H9 (cell line): ENCODE measurements at regions not wholly inside any gene's neighbourhood (a gene's known extent, or its start where the extent isn't known, plus 50 kb on each side); places are given as distances from the start of the nearest gene placed in this dataset.

Experiments used
- DNase-seq: peaks from one replicate; pipeline ENCODE4 v3.0.0-alpha.2; 2017
- H2AFZ ChIP-seq: one replicate; pipeline ENCODE4 v1.6.1; 2013; ENCODE audit warnings: mild to moderate bottlenecking, low read length, control low read depth, moderate library complexity
- H2AK5ac ChIP-seq: 2 replicates; pipeline ENCODE4 v1.6.1; 2013; ENCODE audit warnings: low read length, control low read depth, mixed read lengths; ENCODE audit not compliant: insufficient read length
- H2BK120ac ChIP-seq: one replicate; pipeline ENCODE4 v1.6.1; 2013; ENCODE audit warnings: low read depth, mild to moderate bottlenecking, low read length, control low read depth, inconsistent platforms; ENCODE audit not compliant: poor library complexity, severe bottlenecking
- H2BK12ac ChIP-seq: 2 replicates; pipeline ENCODE4 v1.6.1; 2013; ENCODE audit warnings: low read length, control low read depth, mixed read lengths, low read depth; ENCODE audit not compliant: insufficient read length
- H2BK15ac ChIP-seq: 2 replicates; pipeline ENCODE4 v1.6.1; 2013; ENCODE audit warnings: low read depth, low read length, control low read depth
- H2BK20ac ChIP-seq: one replicate; pipeline ENCODE4 v1.6.1; 2013; ENCODE audit warnings: low read depth, mild to moderate bottlenecking, low read length, control low read depth, inconsistent platforms; ENCODE audit not compliant: poor library complexity, severe bottlenecking
- H2BK5ac ChIP-seq: 2 replicates; pipeline ENCODE4 v1.6.1; 2013; ENCODE audit warnings: low read length, control low read depth, mixed read lengths; ENCODE audit not compliant: insufficient read length
- H3K14ac ChIP-seq: 2 replicates; pipeline ENCODE4 v1.6.1; 2013; ENCODE audit warnings: low read length, control low read depth; ENCODE audit not compliant: insufficient read depth
- H3K18ac ChIP-seq: 2 replicates; pipeline ENCODE4 v1.6.1; 2013; ENCODE audit warnings: low read depth, mild to moderate bottlenecking, mixed read lengths, low read length, control low read depth; ENCODE audit not compliant: insufficient read length
- H3K23ac ChIP-seq: 2 replicates; pipeline ENCODE4 v1.6.1; 2013; ENCODE audit warnings: low read length, control low read depth, mixed read lengths, low read depth; ENCODE audit not compliant: insufficient read length
- H3K23me2 ChIP-seq: 2 replicates; pipeline ENCODE4 v1.6.1; 2013; ENCODE audit warnings: low read depth, mild to moderate bottlenecking, mixed read lengths, low read length, control low read depth; ENCODE audit not compliant: insufficient read length, poor library complexity, severe bottlenecking
- H3K27ac ChIP-seq: 2 replicates; pipeline ENCODE4 v1.5.1; 2013; ENCODE audit warnings: low read length, control low read depth, mixed read lengths, low read depth; ENCODE audit not compliant: insufficient read length
- H3K27me3 ChIP-seq: 2 replicates; pipeline ENCODE4 v1.6.1; 2013; ENCODE audit warnings: low read length, control low read depth, inconsistent platforms; ENCODE audit not compliant: insufficient read depth
- H3K4ac ChIP-seq: 2 replicates; pipeline ENCODE4 v1.6.1; 2013; ENCODE audit warnings: low read depth, mild to moderate bottlenecking, control low read depth, inconsistent platforms, low read length, moderate library complexity
- H3K4me1 ChIP-seq: 2 replicates; pipeline ENCODE4 v1.6.1; 2013; ENCODE audit warnings: low read length, control low read depth, inconsistent platforms; ENCODE audit not compliant: insufficient read depth
- H3K4me2 ChIP-seq: 2 replicates; pipeline ENCODE4 v1.6.1; 2013; ENCODE audit warnings: low read length, control low read depth, mixed read lengths; ENCODE audit not compliant: insufficient read length, insufficient read depth
- H3K56ac ChIP-seq: 2 replicates; pipeline ENCODE4 v1.6.1; 2013; ENCODE audit warnings: low read depth, mild to moderate bottlenecking, mixed read lengths, low read length, control low read depth; ENCODE audit not compliant: insufficient read length
- H3K79me1 ChIP-seq: 2 replicates; pipeline ENCODE4 v1.6.1; 2013; ENCODE audit warnings: low read depth, mild to moderate bottlenecking, moderate library complexity, low read length, control low read depth, inconsistent platforms; ENCODE audit not compliant: insufficient read depth, poor library complexity, severe bottlenecking
- H3K79me2 ChIP-seq: 2 replicates; pipeline ENCODE4 v1.6.1; 2013; ENCODE audit warnings: low read length, control low read depth, inconsistent platforms; ENCODE audit not compliant: insufficient read depth
- H3K9ac ChIP-seq: 2 replicates; pipeline ENCODE4 v1.6.1; 2013; ENCODE audit warnings: low read length, control low read depth, mixed read lengths; ENCODE audit not compliant: insufficient read length; ENCODE audit errors: extremely low read depth
- H3K9me3 ChIP-seq: one replicate; pipeline ENCODE4 v1.6.1; 2013; ENCODE audit warnings: low read depth, low read length, inconsistent platforms; ENCODE audit not compliant: control insufficient read depth
- H3T11ph ChIP-seq: one replicate; pipeline ENCODE4 v1.6.1; 2013; ENCODE audit warnings: mild to moderate bottlenecking, low read length, control low read depth, inconsistent platforms
- H4K20me1 ChIP-seq: one replicate; pipeline ENCODE4 v1.6.1; 2013; ENCODE audit not compliant: control insufficient read depth, insufficient read length, insufficient read depth
- H4K5ac ChIP-seq: 2 replicates; pipeline ENCODE4 v1.6.1; 2013; ENCODE audit warnings: low read depth, mild to moderate bottlenecking, mixed read lengths, low read length, control low read depth; ENCODE audit not compliant: insufficient read length
- H4K8ac ChIP-seq: replicated peaks from 2 replicates; pipeline ENCODE4 v1.6.1; 2013; ENCODE audit warnings: low read length, control low read depth, mixed read lengths, low read depth; ENCODE audit not compliant: insufficient read length
- H4K91ac ChIP-seq: 2 replicates; pipeline ENCODE4 v1.6.1; 2013; ENCODE audit warnings: low read depth, mild to moderate bottlenecking, moderate library complexity, mixed read lengths, low read length, control low read depth; ENCODE audit not compliant: insufficient read length
- H3K27ac Mint-ChIP-seq, 3 experiments: 2 replicates in 2 of 3; 3 replicates in 1 of 3; pipeline ENCODE4 v1.8.0; 2020 to 2021; ENCODE audit warnings: mixed read lengths in 3 of 3, mild to moderate bottlenecking in 1 of 3, moderate library complexity in 1 of 3
- H3K27me3 Mint-ChIP-seq: 2 replicates; pipeline ENCODE4 v1.8.0; 2021; ENCODE audit warnings: low read depth, mild to moderate bottlenecking, moderate library complexity, mixed read lengths
- H3K36me3 Mint-ChIP-seq, 3 experiments: 2 replicates in 2 of 3; 3 replicates in 1 of 3; pipeline ENCODE4 v1.8.0; 2020 to 2021; ENCODE audit warnings: low read depth in 3 of 3, mixed read lengths in 3 of 3; ENCODE audit not compliant: insufficient read depth in 1 of 3
- H3K4me1 Mint-ChIP-seq, 2 experiments: 2 replicates each; pipeline ENCODE4 v1.8.0; 2020; ENCODE audit warnings: mixed read lengths in 2 of 2
- H3K4me3 Mint-ChIP-seq, 2 experiments: 2 replicates in 1 of 2; 3 replicates in 1 of 2; pipeline ENCODE4 v1.8.0; 2020 to 2021; ENCODE audit warnings: mild to moderate bottlenecking in 2 of 2, mixed read lengths in 2 of 2, moderate library complexity in 1 of 2
- H3K9me3 Mint-ChIP-seq, 2 experiments: 2 replicates in 1 of 2; 3 replicates in 1 of 2; pipeline ENCODE4 v1.8.0; 2020; ENCODE audit warnings: mild to moderate bottlenecking in 2 of 2, mixed read lengths in 2 of 2, moderate library complexity in 1 of 2
- CTCF ChIP-seq: fragments of 200-600 bp; sonication (generic); conservative IDR thresholded peaks from 3 replicates; pipeline ENCODE4 v1.8.0; 2021; ENCODE audit warnings: antibody characterized with exemption, mild to moderate bottlenecking
- WGBS: extraction: QIAGEN DNeasy Blood & Tissue Kit; methylation state at CpG from one replicate; pipeline ENCODE4 v1.1.7; 2013; ENCODE audit warnings: missing lambda C conversion rate, low lambda C conversion rate, mixed read lengths; ENCODE audit not compliant: insufficient read length; ENCODE audit errors: extremely low coverage; 5-methylcytosine and 5-hydroxymethylcytosine counted together

- Histone ChIP-seq H2AK5ac (no peak overlapping the region), H4K8ac (no peak overlapping the region), H3T11ph (no peak overlapping the region), H2BK20ac (no peak overlapping the region), H2AFZ (no peak overlapping the region), H2BK15ac (no peak overlapping the region), H3K23me2 (no peaks in the 10 kb centered on the region), H3K27ac (no peak overlapping the region), H3K79me1 (no peaks in the 10 kb centered on the region), H3K4me1 (no peaks in the 10 kb centered on the region), H4K5ac (no peak overlapping the region), H4K91ac (no peak overlapping the region), H4K20me1 (no peaks in the 10 kb centered on the region), H3K4ac (no peak overlapping the region), H3K9me3 (no peaks in the 10 kb centered on the region), H3K27me3 (no peaks in the 10 kb centered on the region), H2BK12ac (no peak overlapping the region), H3K23ac (no peak overlapping the region), H3K9ac (no peak overlapping the region), H3K18ac (no peak overlapping the region), H3K4me2 (no peak overlapping the region), H2BK5ac (no peak overlapping the region), H3K56ac (no peak overlapping the region), H3K79me2 (no peaks in the 10 kb centered on the region), H2BK120ac (no peak overlapping the region), H3K14ac (no peak overlapping the region)
- no peak for TF ChIP-seq CTCF
- Mint-ChIP-seq H3K4me3 (no peak overlapping the region), H3K36me3 (no peaks in the 10 kb centered on the region), H3K27ac (no peak overlapping the region; a peak in 1 of 7 replicates), H3K9me3 (no peaks in the 10 kb centered on the region), H3K4me1 (no peaks in the 10 kb centered on the region), H3K27me3 (no peaks in the 10 kb centered on the region)
- no CpG with 5 or more reads among the region's 7 CpGs for WGBS
- no peak for DNase-seq
Measured at GRCh38 chr7:94069162-94069739, 65.1 kb upstream of the BET1 start.
